ENCODE measurements at regions not wholly inside any gene's neighbourhood (a gene's known extent, or its start where the extent isn't known, plus 50 kb on each side); places are given as distances from the start of the nearest gene placed in this dataset.
"Not testable (repeated sequence)": the region's sequence is repeated elsewhere in the genome, so short reads cannot be mapped to it uniquely, and the experiment has no call there.

GRCh38 chr7:25455683-25456251 lies 227.5 kb upstream of the NPVF start:
- DNase-seq (ENCODE audit: low spot score) = no peak
- Mint-ChIP-seq H3K27me3 (ENCODE audit: low read depth) (peaks cover 5% of the 10 kb centered on the region), H3K4me3 (ENCODE audit: low read depth) (no peak overlapping the region), H3K9me3 (no peaks in the 10 kb centered on the region), H3K27ac (no peak overlapping the region), H3K36me3 (ENCODE audit: low read depth) (no peaks in the 10 kb centered on the region), H3K4me1 (ENCODE audit: low read depth) (no peaks in the 10 kb centered on the region)
- intact Hi-C loops (cut with micrococcal nuclease) = no loop called here

- no peak overlapping the region for H3K27ac Mint-ChIP-seq
- intact Hi-C loops (cut with micrococcal nuclease) = no loop called here
- no peak for DNase-seq (ENCODE audit: low spot score)
- H3K4me1 Mint-ChIP-seq (ENCODE audit: low read depth) = no peaks in the 10 kb centered on the region
- H3K27me3 Mint-ChIP-seq (ENCODE audit: low read depth) = peaks cover 5% of the 10 kb centered on the region
- no peaks in the 10 kb centered on the region for H3K36me3 Mint-ChIP-seq (ENCODE audit: low read depth)
- H3K9me3 Mint-ChIP-seq = no peaks in the 10 kb centered on the region
- no peak overlapping the region for H3K4me3 Mint-ChIP-seq (ENCODE audit: low read depth)
Observed at GRCh38 chr7:25456467-25457171, 228.3 kb upstream of the NPVF start.

- Mint-ChIP-seq H3K27ac (no peak overlapping the region), H3K27me3 (ENCODE audit: low read depth) (peaks cover 11% of the 10 kb centered on the region), H3K4me3 (ENCODE audit: low read depth) (no peak overlapping the region), H3K36me3 (ENCODE audit: low read depth) (no peaks in the 10 kb centered on the region), H3K4me1 (ENCODE audit: low read depth) (no peaks in the 10 kb centered on the region), H3K9me3 (no peaks in the 10 kb centered on the region)
- intact Hi-C loops (cut with micrococcal nuclease) = no loop called here
- no peak for DNase-seq (ENCODE audit: low spot score)
Observed at GRCh38 chr7:25459057-25459456, 230.8 kb upstream of the NPVF start.

GRCh38 chr7:25460433-25460832 lies 232.1 kb upstream of the NPVF start:
- no peaks in the 10 kb centered on the region for H3K4me1 Mint-ChIP-seq (ENCODE audit: low read depth)
- no peaks in the 10 kb centered on the region for H3K36me3 Mint-ChIP-seq (ENCODE audit: low read depth)
- no peak overlapping the region for H3K27ac Mint-ChIP-seq
- peaks cover 11% of the 10 kb centered on the region for H3K27me3 Mint-ChIP-seq (ENCODE audit: low read depth)
- intact Hi-C loops (cut with micrococcal nuclease) = no loop called here
- DNase-seq (ENCODE audit: low spot score) = no peak
- no peaks in the 10 kb centered on the region for H3K9me3 Mint-ChIP-seq
- no peak overlapping the region for H3K4me3 Mint-ChIP-seq (ENCODE audit: low read depth)

- intact Hi-C loops (cut with micrococcal nuclease) = no loop called here
- Mint-ChIP-seq H3K27me3 (ENCODE audit: low read depth) (peaks cover 6% of the 10 kb centered on the region), H3K4me3 (ENCODE audit: low read depth) (no peak overlapping the region), H3K4me1 (ENCODE audit: low read depth) (no peaks in the 10 kb centered on the region), H3K36me3 (ENCODE audit: low read depth) (no peaks in the 10 kb centered on the region), H3K9me3 (no peaks in the 10 kb centered on the region), H3K27ac (no peak overlapping the region)
- DNase-seq (ENCODE audit: low spot score) = no peak
Observed at GRCh38 chr7:25469669-25470068, 241.4 kb upstream of the NPVF start.

- Mint-ChIP-seq H3K36me3 (ENCODE audit: low read depth) (no peaks in the 10 kb centered on the region), H3K27ac (no peak overlapping the region), H3K4me1 (ENCODE audit: low read depth) (no peaks in the 10 kb centered on the region), H3K27me3 (ENCODE audit: low read depth) (peaks cover 8% of the 10 kb centered on the region), H3K9me3 (no peaks in the 10 kb centered on the region), H3K4me3 (ENCODE audit: low read depth) (no peak overlapping the region)
- no peak for DNase-seq (ENCODE audit: low spot score)
- intact Hi-C loops (cut with micrococcal nuclease) = no loop called here
Observed at GRCh38 chr7:25476863-25477499, 248.7 kb upstream of the NPVF start.

- H3K9me3 Mint-ChIP-seq; H3K4me3 Mint-ChIP-seq (ENCODE audit: low read depth); intact Hi-C loops (cut with micrococcal nuclease); H3K36me3 Mint-ChIP-seq (ENCODE audit: low read depth); H3K27ac Mint-ChIP-seq; H3K4me1 Mint-ChIP-seq (ENCODE audit: low read depth); DNase-seq (ENCODE audit: low spot score); H3K27me3 Mint-ChIP-seq (ENCODE audit: low read depth): not testable (repeated sequence)
Observed at GRCh38 chr7:25478221-25478620, 249.9 kb upstream of the NPVF start.

- Mint-ChIP-seq H3K9me3 (no peaks in the 10 kb centered on the region), H3K27me3 (ENCODE audit: low read depth) (peaks cover 10% of the 10 kb centered on the region), H3K27ac (no peak overlapping the region), H3K36me3 (ENCODE audit: low read depth) (no peaks in the 10 kb centered on the region), H3K4me1 (ENCODE audit: low read depth) (no peaks in the 10 kb centered on the region), H3K4me3 (ENCODE audit: low read depth) (no peak overlapping the region)
- intact Hi-C loops (cut with micrococcal nuclease) = no loop called here
- DNase-seq (ENCODE audit: low spot score) = no peak
Observed at GRCh38 chr7:25478925-25479324, 250.6 kb upstream of the NPVF start.

GRCh38 chr7:25481891-25482290 lies 253.6 kb upstream of the NPVF start:
- H3K36me3 Mint-ChIP-seq (ENCODE audit: low read depth) = no peaks in the 10 kb centered on the region
- no peaks in the 10 kb centered on the region for H3K9me3 Mint-ChIP-seq
- peaks cover 17% of the 10 kb centered on the region for H3K27me3 Mint-ChIP-seq (ENCODE audit: low read depth)
- no peak overlapping the region for H3K4me3 Mint-ChIP-seq (ENCODE audit: low read depth)
- H3K4me1 Mint-ChIP-seq (ENCODE audit: low read depth) = no peaks in the 10 kb centered on the region
- no peak for DNase-seq (ENCODE audit: low spot score)
- intact Hi-C loops (cut with micrococcal nuclease) = no loop called here
- no peak overlapping the region for H3K27ac Mint-ChIP-seq

- intact Hi-C loops (cut with micrococcal nuclease) = no loop called here
- Mint-ChIP-seq H3K9me3 (no peaks in the 10 kb centered on the region), H3K4me1 (ENCODE audit: low read depth) (no peaks in the 10 kb centered on the region), H3K27me3 (ENCODE audit: low read depth) (peaks cover 23% of the 10 kb centered on the region), H3K36me3 (ENCODE audit: low read depth) (no peaks in the 10 kb centered on the region), H3K4me3 (ENCODE audit: low read depth) (no peak overlapping the region), H3K27ac (no peak overlapping the region)
- DNase-seq (ENCODE audit: low spot score) = no peak
Observed at GRCh38 chr7:25482631-25483030, 254.3 kb upstream of the NPVF start.

GRCh38 chr7:25485026-25485425 lies 256.7 kb upstream of the NPVF start:
- intact Hi-C loops (cut with micrococcal nuclease) = no loop called here
- no peaks in the 10 kb centered on the region for H3K9me3 Mint-ChIP-seq
- no peak overlapping the region for H3K27ac Mint-ChIP-seq
- H3K4me3 Mint-ChIP-seq (ENCODE audit: low read depth) = no peak overlapping the region
- H3K36me3 Mint-ChIP-seq (ENCODE audit: low read depth) = no peaks in the 10 kb centered on the region
- peaks cover 25% of the 10 kb centered on the region for H3K27me3 Mint-ChIP-seq (ENCODE audit: low read depth)
- no peaks in the 10 kb centered on the region for H3K4me1 Mint-ChIP-seq (ENCODE audit: low read depth)
- no peak for DNase-seq (ENCODE audit: low spot score)

- Mint-ChIP-seq H3K9me3 (no peaks in the 10 kb centered on the region), H3K4me3 (ENCODE audit: low read depth) (no peak overlapping the region), H3K4me1 (ENCODE audit: low read depth) (no peaks in the 10 kb centered on the region), H3K27me3 (ENCODE audit: low read depth) (peaks cover 25% of the 10 kb centered on the region), H3K27ac (no peak overlapping the region), H3K36me3 (ENCODE audit: low read depth) (no peaks in the 10 kb centered on the region)
- DNase-seq (ENCODE audit: low spot score) = no peak
- intact Hi-C loops (cut with micrococcal nuclease) = no loop called here
Observed at GRCh38 chr7:25486656-25487055, 258.4 kb upstream of the NPVF start.

- intact Hi-C loops (cut with micrococcal nuclease) = no loop called here
- H3K9me3 Mint-ChIP-seq = no peaks in the 10 kb centered on the region
- H3K27me3 Mint-ChIP-seq (ENCODE audit: low read depth) = peaks cover 2% of the 10 kb centered on the region
- H3K4me3 Mint-ChIP-seq (ENCODE audit: low read depth) = no peak overlapping the region
- H3K4me1 Mint-ChIP-seq (ENCODE audit: low read depth) = peaks cover 8% of the 10 kb centered on the region
- H3K27ac Mint-ChIP-seq = no peak overlapping the region
- no peak for DNase-seq (ENCODE audit: low spot score)
- no peaks in the 10 kb centered on the region for H3K36me3 Mint-ChIP-seq (ENCODE audit: low read depth)
Observed at GRCh38 chr7:25493805-25494366, 265.6 kb upstream of the NPVF start.

Data from activated T-helper 2 cell treated with anti-CD3 and anti-CD28 coated beads, Interferon-gamma antibody, Interleukin-2, Interleukin-4, amounts not matched to agents 10 μg/mL and 5 μg/mL and 100 μg/mL, durations not matched to agents 14 hours and 24 hours and 36 hours (primary cell).